Neural cell (in vitro differentiated cells): ENCODE measurements at regions not wholly inside any gene's neighbourhood (a gene's known extent, or its start where the extent isn't known, plus 50 kb on each side); places are given as distances from the start of the nearest gene placed in this dataset.

ENCODE experiments used
- H2AFZ ChIP-seq: fragments of 200-600, 300-800 bp; sonication (generic), shearing (Covaris generic); 2 replicates; pipeline ENCODE4 v1.6.0; 2014; ENCODE audit warnings: low read depth, mild to moderate bottlenecking, antibody characterized with exemption, low read length, moderate library complexity
- H3F3A ChIP-seq: fragments of 200-600 bp; shearing (Covaris generic); 2 replicates; pipeline ENCODE4 v1.6.1; 2016; ENCODE audit warnings: mild to moderate bottlenecking, moderate library complexity, mixed read lengths, antibody characterized with exemption, low read length; ENCODE audit not compliant: insufficient read depth, poor library complexity, severe bottlenecking
- H3K27ac ChIP-seq: fragments of 200-600, 300-800 bp; sonication (generic), shearing (Covaris generic); 2 replicates; pipeline ENCODE4 v1.5.1; 2014; ENCODE audit warnings: mild to moderate bottlenecking, low read length, moderate library complexity
- H3K27me3 ChIP-seq: fragments of 300-800, 200-600 bp; sonication (generic), shearing (Covaris generic); 2 replicates; pipeline ENCODE4 v1.6.0; 2014; ENCODE audit warnings: mild to moderate bottlenecking, low read depth, low read length, moderate library complexity; ENCODE audit not compliant: insufficient read depth
- H3K36me3 ChIP-seq: fragments of 300-800, 200-600 bp; sonication (generic), shearing (Covaris generic); 2 replicates; pipeline ENCODE4 v1.5.1; 2014; ENCODE audit warnings: mild to moderate bottlenecking, antibody characterized with exemption, low read length, moderate library complexity; ENCODE audit not compliant: insufficient read depth
- H3K4me2 ChIP-seq: fragments of 300-800, 200-600 bp; sonication (generic), shearing (Covaris generic); 2 replicates; pipeline ENCODE4 v1.6.0; 2014; ENCODE audit warnings: mild to moderate bottlenecking, low read length
- H3K4me3 ChIP-seq: fragments of 300-800, 200-600 bp; sonication (generic), shearing (Covaris generic); 2 replicates; pipeline ENCODE4 v1.5.1; 2014; ENCODE audit warnings: mild to moderate bottlenecking, low read length, moderate library complexity
- H3K79me2 ChIP-seq: fragments of 200-600 bp; shearing (Covaris generic); replicated peaks from 2 replicates; pipeline ENCODE4 v1.6.0; 2014; ENCODE audit warnings: mild to moderate bottlenecking, low read length, moderate library complexity; ENCODE audit not compliant: insufficient read depth
- H3K9ac ChIP-seq: fragments of 300-800, 200-600 bp; sonication (generic), shearing (Covaris generic); 2 replicates; pipeline ENCODE4 v1.6.1; 2016; ENCODE audit warnings: mild to moderate bottlenecking, low read length, mixed read lengths
- H3K9me2 ChIP-seq: fragments of 200-600 bp; shearing (Covaris generic); 2 replicates; pipeline ENCODE4 v1.6.1; 2016; ENCODE audit warnings: mild to moderate bottlenecking, low read length, mixed read lengths; ENCODE audit not compliant: insufficient read depth
- H3K9me3 ChIP-seq: fragments of 200-600, 300-800 bp; sonication (generic), shearing (Covaris generic); 2 replicates; pipeline ENCODE4 v1.6.1; 2016; ENCODE audit warnings: mild to moderate bottlenecking, mixed run types, low read length, moderate library complexity, mixed read lengths
- H4K20me1 ChIP-seq: fragments of 200-600 bp; shearing (Covaris generic); 2 replicates; pipeline ENCODE4 v1.6.1; 2016; ENCODE audit warnings: mild to moderate bottlenecking, mixed run types; ENCODE audit not compliant: insufficient read depth
- CTCF ChIP-seq: fragments of 450-650 bp; IDR thresholded peaks from 2 replicates; pipeline ENCODE4 v1.5.1; 2014; ENCODE audit warnings: antibody characterized with exemption, mild to moderate bottlenecking, moderate library complexity; ENCODE audit not compliant: poor library complexity, severe bottlenecking
- EP300 ChIP-seq: fragments of 450-650 bp; conservative IDR thresholded peaks from 2 replicates; pipeline ENCODE4 v1.6.1; 2014; ENCODE audit warnings: antibody characterized with exemption, mild to moderate bottlenecking, moderate library complexity; ENCODE audit not compliant: poor library complexity, severe bottlenecking
- EZH2 ChIP-seq: fragments of 200-600, 300-800 bp; shearing (Covaris generic), sonication (generic); IDR thresholded peaks from 2 replicates; pipeline ENCODE4 v1.6.1; 2014; ENCODE audit warnings: antibody characterized with exemption, low read length, borderline replicate concordance, mild to moderate bottlenecking; ENCODE audit not compliant: insufficient read depth, poor library complexity, severe bottlenecking
- MXI1 ChIP-seq: fragments of 450-650 bp; conservative IDR thresholded peaks from 2 replicates; pipeline ENCODE4 v1.6.1; 2014; ENCODE audit warnings: antibody characterized with exemption, mild to moderate bottlenecking; ENCODE audit not compliant: poor library complexity, severe bottlenecking
- POLR2AphosphoS5 ChIP-seq: IDR thresholded peaks from 2 replicates; pipeline ENCODE4 v1.6.1; 2012
- REST ChIP-seq: IDR thresholded peaks from 2 replicates; pipeline ENCODE4 v1.6.1; 2012; ENCODE audit warnings: borderline replicate concordance
- SMC3 ChIP-seq: fragments of 450-650 bp; conservative IDR thresholded peaks from 2 replicates; pipeline ENCODE4 v1.6.1; 2014; ENCODE audit warnings: antibody characterized with exemption, mild to moderate bottlenecking, moderate library complexity; ENCODE audit not compliant: poor library complexity
- TAF1 ChIP-seq: IDR thresholded peaks from 2 replicates; pipeline ENCODE4 v1.6.1; 2012; ENCODE audit warnings: low read depth

GRCh38 chr7:140231771-140232491, 55.1 kb upstream of the KDM7A start:
- Histone ChIP-seq H3K27ac (no peak overlapping the region), H3K4me2 (peak overlapping the region; percentile 78), H3K27me3 (peaks cover 38% of the 10 kb centered on the region)

More at GRCh38 chr7:140231771-140232491, 55.1 kb upstream of the KDM7A start:
- H4K20me1 ChIP-seq = no peaks in the 10 kb centered on the region
- peak overlapping the region; percentile 84 for H3K4me3 ChIP-seq
- no peaks in the 10 kb centered on the region for H3K79me2 ChIP-seq
- TF ChIP-seq SMC3 (no peak), POLR2AphosphoS5 (no peak), CTCF (no peak), TAF1 (no peak), MXI1 (no peak), EZH2 (no peak), REST (no peak), EP300 (no peak)
- H3K9me3 ChIP-seq = no peaks in the 10 kb centered on the region
- H3K36me3 ChIP-seq = no peaks in the 10 kb centered on the region
- no peaks in the 10 kb centered on the region for H3K9me2 ChIP-seq
- peak overlapping the region; percentile 75 for H2AFZ ChIP-seq
- no peaks in the 10 kb centered on the region for H3F3A ChIP-seq
- peak overlapping the region; percentile 48 for H3K9ac ChIP-seq
